ENCODE measurements at regions not wholly inside any gene's neighbourhood (a gene's known extent, or its start where the extent isn't known, plus 50 kb on each side); places are given as distances from the start of the nearest gene placed in this dataset.

DNA sequence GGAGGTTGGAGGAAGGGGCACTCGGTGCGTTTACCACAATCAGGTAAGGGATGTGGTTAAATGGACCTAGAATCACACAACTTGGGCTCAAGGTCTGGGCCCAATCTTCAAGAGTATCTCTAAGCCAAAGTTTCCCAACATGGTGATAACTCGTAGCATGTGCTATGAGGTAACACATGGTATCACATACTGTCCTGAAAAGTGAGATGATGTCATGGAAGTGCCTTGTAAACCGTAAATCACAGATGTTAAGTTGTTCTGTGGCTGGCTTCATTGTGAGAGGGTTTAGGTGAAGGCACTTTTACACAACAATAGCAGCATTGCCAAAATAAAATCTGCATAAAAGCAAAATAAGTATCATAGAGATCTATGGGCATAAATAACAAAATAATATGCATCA lies 551.8 kb downstream of the PLCL1 start:
- Histone ChIP-seq H3K27me3 (ENCODE audit: control insufficient read depth, insufficient read depth, low read length) (no peaks in the 10 kb centered on the region), H3K4me3 (ENCODE audit: low read depth, low read length) (no peak overlapping the region), H3K27ac (ENCODE audit: low read depth, low read length) (no peak overlapping the region), H3K9me3 (ENCODE audit: control insufficient read depth, insufficient read depth, low read length) (no peaks in the 10 kb centered on the region)
- TF ChIP-seq, protein P1, sequence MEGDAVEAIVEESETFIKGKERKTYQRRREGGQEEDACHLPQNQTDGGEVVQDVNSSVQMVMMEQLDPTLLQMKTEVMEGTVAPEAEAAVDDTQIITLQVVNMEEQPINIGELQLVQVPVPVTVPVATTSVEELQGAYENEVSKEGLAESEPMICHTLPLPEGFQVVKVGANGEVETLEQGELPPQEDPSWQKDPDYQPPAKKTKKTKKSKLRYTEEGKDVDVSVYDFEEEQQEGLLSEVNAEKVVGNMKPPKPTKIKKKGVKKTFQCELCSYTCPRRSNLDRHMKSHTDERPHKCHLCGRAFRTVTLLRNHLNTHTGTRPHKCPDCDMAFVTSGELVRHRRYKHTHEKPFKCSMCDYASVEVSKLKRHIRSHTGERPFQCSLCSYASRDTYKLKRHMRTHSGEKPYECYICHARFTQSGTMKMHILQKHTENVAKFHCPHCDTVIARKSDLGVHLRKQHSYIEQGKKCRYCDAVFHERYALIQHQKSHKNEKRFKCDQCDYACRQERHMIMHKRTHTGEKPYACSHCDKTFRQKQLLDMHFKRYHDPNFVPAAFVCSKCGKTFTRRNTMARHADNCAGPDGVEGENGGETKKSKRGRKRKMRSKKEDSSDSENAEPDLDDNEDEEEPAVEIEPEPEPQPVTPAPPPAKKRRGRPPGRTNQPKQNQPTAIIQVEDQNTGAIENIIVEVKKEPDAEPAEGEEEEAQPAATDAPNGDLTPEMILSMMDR (IDR thresholded peaks at IDR 0.05; ENCODE audit: low read depth, low read length) = no peak
- POLR2A ChIA-PET = no interaction called here
- CTCF ChIA-PET = interaction anchor here (1.3 kb wide), 1 partner anchor 59 kb away, joined by 3 read pairs; no protein-coding TSS in a partner anchor
- no peak for DNase-seq (ENCODE audit: low read depth, low spot score)

DNA sequence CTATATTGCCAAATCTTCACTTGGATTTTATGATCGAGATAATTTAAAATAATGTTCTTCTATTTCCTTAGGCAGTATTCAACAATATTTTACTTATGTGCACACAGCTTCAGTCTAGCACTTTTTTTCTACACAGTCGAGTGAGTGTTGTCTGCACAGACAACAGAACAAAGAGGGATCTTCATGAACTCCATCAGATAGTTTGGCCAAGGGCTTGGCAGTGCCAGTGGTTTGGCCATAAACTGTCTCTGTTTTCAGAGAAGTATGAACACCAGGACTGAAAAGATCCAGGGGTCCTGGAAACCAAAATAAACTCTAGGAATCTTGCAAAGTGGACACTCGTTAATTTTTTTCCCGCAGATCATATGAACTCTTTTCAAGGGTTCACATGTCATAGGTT lies 547.3 kb downstream of the PLCL1 start:
- TF ChIP-seq, protein P1 (IDR thresholded peaks at IDR 0.05; ENCODE audit: low read depth, low read length) = no peak
- CTCF ChIA-PET = no interaction called here
- Histone ChIP-seq H3K4me3 (ENCODE audit: low read depth, low read length) (no peak overlapping the region), H3K9me3 (ENCODE audit: control insufficient read depth, insufficient read depth, low read length) (no peaks in the 10 kb centered on the region), H3K27ac (ENCODE audit: low read depth, low read length) (no peak overlapping the region), H3K27me3 (ENCODE audit: control insufficient read depth, insufficient read depth, low read length) (no peaks in the 10 kb centered on the region)
- DNase-seq (ENCODE audit: low read depth, low spot score) = no peak
- POLR2A ChIA-PET = no interaction called here

DNA sequence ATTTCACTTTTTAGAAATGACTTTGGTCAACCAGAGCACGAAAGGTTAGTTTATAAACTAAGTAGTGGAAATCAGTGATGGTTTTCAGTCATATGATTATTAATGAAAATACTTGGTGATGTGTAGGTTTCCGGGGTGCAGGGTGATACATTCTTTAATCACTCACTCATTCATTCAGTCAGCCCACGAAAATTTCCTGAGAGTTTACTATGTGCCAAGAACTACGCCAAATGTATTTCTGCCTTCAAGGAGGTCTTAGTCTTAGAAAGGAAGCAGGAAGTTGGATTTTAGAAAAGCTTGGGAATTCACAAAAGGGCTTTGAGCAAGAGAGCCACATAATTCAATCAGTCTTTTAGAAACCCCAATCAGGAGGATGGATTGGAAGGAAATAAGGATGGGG lies 543.6 kb downstream of the PLCL1 start:
- CTCF ChIA-PET = interaction anchor here (1.0 kb wide), 2 partner anchors 33 to 39 kb away, joined by 3 read pairs; no protein-coding TSS in a partner anchor
- TF ChIP-seq, protein P1 (IDR thresholded peaks at IDR 0.05; ENCODE audit: low read depth, low read length) = no peak

DNA sequence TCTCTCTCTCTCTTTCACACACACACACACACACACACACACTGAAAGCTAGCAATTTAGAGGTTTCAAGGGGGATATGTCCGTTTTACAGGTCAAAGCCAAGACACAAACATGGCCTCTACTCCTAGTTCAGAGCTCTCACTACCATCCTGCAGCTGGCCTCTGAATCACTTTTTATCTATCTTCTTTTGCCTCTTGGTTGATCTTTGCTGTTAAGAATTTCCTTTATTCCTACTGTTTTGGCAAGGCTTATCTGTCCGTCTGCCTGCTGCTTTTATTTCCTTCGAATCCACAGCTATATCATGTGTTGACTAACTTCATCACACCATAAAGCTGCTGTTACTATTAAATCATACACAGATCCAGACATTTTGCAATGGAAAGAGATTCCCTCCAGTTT lies 543.0 kb downstream of the PLCL1 start:
- no peak overlapping the region for H3K27ac ChIP-seq (ENCODE audit: low read depth, low read length)
- TF ChIP-seq, protein P1 (IDR thresholded peaks at IDR 0.05; ENCODE audit: low read depth, low read length) = no peak
- POLR2A ChIA-PET = no interaction called here
- no peak overlapping the region for H3K4me3 ChIP-seq (ENCODE audit: low read depth, low read length)
- DNase-seq (ENCODE audit: low read depth, low spot score) = no peak
- H3K27me3 ChIP-seq (ENCODE audit: control insufficient read depth, insufficient read depth, low read length) = no peaks in the 10 kb centered on the region
- no peaks in the 10 kb centered on the region for H3K9me3 ChIP-seq (ENCODE audit: control insufficient read depth, insufficient read depth, low read length)
- CTCF ChIA-PET = interaction anchor here (1.0 kb wide), 2 partner anchors 33 to 38 kb away, joined by 3 read pairs; no protein-coding TSS in a partner anchor

More for the DNA sequence above, 543.6 kb downstream of the PLCL1 start:
- DNase-seq (ENCODE audit: low read depth, low spot score) = no peak
- Histone ChIP-seq H3K9me3 (ENCODE audit: control insufficient read depth, insufficient read depth, low read length) (no peaks in the 10 kb centered on the region), H3K4me3 (ENCODE audit: low read depth, low read length) (no peak overlapping the region), H3K27me3 (ENCODE audit: control insufficient read depth, insufficient read depth, low read length) (no peaks in the 10 kb centered on the region), H3K27ac (ENCODE audit: low read depth, low read length) (no peak overlapping the region)
- POLR2A ChIA-PET = no interaction called here

DNA sequence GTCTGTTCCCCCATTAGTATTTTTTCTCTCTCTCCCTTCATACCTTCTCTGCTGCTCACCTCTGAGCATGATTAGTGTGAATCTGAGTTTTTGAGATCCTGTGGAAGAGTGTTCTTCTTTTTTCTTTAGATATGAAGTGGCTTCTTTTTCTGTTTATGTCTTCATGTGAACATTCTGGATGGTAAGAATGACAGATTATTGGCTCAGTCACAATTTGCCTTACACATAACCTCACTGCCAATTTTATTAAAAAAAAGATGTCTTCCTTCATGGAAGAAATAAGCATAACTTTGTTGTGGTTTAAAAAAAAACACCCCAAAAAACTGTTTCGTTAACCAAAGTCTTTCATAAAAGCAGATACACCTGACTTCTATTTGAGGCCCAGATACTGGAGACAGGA lies 539.1 kb downstream of the PLCL1 start:
- H3K27me3 ChIP-seq (ENCODE audit: control insufficient read depth, insufficient read depth, low read length) = peaks cover 3% of the 10 kb centered on the region

More for the DNA sequence above, 539.1 kb downstream of the PLCL1 start:
- ChIA-PET CTCF (no interaction called here), POLR2A (no interaction called here)
- no peak overlapping the region for H3K27ac ChIP-seq (ENCODE audit: low read depth, low read length)
- TF ChIP-seq, protein P1 (IDR thresholded peaks at IDR 0.05; ENCODE audit: low read depth, low read length) = no peak
- no peaks in the 10 kb centered on the region for H3K9me3 ChIP-seq (ENCODE audit: control insufficient read depth, insufficient read depth, low read length)
- no peak for DNase-seq (ENCODE audit: low read depth, low spot score)
- H3K4me3 ChIP-seq (ENCODE audit: low read depth, low read length) = no peak overlapping the region

Measured in AG04450 (cell line).